GM19240 (cell line): ENCODE measurements at regions not wholly inside any gene's neighbourhood (a gene's known extent, or its start where the extent isn't known, plus 50 kb on each side); places are given as distances from the start of the nearest gene placed in this dataset.

Experiments used
- DNase-seq: peaks from one replicate; pipeline ENCODE4 v3.0.0; 2011; ENCODE audit warnings: low spot score; ENCODE audit not compliant: insufficient read length

DNA sequence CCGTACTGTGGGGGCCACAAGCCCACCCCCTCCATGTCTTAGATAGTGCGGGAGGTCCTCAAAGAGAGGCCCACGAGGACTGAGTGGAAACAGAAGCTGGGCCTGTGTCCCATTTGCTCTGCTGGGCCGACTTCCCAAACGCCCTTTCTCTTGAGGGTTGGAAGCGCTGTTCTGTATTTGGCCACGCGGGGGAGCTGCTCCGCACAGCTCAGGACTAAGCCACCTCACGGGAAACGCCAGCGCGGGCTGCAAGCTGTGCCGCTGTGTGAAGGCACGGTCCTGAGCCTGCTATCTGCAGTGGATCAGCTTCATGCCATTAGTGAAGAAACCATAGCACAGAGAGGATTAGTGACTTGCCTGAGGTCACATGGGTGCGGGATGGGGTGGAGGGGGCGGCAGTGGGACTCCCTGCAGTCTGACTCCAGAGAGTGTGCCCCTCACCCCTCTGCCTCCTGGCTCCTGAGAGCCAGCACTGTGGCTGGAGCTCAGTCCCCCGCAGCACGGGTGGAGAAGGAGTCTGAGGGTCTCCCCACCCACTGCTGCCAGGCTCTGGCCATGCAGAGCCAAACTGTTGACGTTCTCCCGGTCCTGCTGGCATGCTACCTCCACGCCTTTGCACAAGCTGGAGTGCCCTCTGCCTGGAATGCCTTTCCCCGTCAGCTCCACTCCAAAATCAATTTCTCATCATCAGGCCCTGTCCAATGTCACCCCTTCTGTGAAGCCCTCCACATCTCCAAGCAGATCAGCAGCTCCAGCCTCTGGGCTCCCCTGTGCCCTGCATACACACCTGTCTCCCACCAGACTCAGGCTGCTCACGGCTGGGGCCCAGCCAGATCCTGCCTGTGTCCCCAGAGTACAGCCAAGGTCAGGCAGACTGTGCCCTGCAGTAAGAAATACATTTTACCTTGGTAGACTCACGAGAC, 51.5 kb upstream of the LRRC32 start:
- DNase-seq: peak; percentile 57

DNA sequence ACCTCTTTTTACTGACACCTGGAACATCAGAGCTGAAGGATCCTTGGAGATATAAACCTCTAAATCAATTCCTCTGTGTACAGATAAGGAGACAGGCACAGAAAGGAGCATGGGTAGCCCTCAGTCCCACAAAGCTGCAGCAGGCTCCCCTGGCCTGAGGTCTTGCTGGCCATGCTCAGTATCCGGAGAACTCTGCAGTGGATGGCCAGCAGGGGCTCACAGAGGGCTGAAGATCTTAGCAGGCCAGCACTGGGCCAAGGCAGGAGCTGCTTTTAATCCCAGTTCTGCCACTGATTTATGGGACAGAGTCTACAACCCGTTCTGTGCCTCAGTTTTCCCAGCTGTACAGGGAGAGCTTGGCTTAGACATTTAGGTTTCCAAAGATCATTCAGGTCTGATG, 52.6 kb upstream of the LRRC32 start:
- DNase-seq: no peak

DNA sequence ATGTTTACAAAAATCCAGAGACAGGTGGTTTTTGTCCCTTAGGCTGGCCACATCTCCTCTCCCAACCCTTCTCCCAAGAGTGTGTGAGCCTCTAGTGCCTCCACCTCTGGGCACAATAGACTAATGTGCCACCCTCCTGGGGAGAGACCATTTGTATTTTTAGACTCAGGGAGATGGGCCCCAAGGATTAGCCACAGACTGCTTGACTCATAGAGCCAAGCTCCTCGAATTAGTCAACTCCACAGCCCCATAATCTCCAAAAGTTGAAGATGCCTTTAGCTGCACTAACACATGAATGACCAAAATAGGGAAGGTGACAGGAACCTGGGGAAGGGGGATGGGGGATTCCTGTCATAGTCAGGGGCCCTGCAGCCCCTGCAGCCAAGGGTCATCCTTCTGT, 53.0 kb upstream of the LRRC32 start:
- no peak for DNase-seq

DNA sequence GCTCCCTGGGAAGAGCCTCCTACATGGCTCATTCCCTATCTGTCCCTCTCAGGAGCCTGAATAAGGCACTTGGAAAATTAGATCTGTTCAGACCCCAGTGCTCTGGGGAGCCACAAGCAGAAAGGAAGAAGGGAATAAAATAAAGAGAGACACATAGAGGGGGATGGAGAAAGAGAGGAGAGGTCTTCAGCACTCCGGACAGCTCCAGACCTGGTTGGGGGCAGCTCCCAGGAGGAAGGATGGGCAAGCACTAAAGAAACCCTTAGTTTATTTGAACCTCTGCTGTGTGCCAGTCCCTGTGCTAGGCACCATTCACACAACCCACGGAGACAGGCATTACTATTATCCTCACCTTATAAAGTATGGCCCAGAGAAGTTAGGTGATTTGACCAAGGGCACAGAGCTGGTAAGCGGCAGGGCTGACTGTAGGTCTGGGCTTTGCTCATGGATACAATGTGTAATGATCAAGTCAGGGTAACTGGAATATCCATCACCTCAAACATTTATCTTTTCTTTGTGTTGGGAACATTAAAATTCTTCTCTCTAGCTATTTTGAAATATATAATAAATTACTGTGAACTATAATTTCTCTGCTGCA, 53.7 kb upstream of the LRRC32 start:
- DNase-seq: no peak

DNA sequence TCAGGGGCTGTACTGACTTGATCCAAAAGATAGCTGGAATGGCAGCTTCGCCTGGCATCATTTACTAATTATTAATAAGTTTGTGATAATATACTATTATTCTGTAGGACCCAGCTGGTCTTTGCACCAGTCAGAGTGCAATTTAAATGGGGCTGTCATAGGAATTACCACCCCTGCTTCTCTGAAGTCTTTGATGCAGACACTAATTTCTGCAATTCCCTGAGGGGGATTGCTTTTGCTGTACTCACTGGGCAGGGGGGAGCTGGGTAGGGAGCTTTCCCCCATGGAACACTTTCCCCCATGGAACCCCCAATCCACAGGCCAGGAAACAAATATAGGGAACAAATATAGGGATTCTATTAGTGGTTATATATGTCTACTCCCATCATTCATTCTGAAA, 54.9 kb upstream of the TSKU start:
- DNase-seq: no peak

DNA sequence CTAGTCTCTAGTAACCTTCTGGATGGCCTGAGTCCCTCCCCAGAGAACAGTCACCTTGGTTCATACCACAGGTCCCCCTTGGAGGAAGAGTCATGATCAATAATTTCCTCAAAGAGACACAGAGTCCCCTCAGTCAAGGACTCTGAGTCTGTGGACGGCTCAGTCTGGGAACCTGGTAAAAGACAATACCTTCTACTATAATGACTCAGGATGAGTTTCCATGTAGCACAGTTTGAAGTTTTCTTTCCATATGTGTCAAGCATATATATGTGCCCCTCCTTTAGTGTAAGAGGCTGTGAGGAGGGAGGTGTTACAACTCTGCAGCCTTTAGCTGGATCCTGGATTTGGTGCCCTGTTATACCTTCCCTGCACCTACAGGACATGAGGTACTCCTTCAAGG, 54.4 kb upstream of the TSKU start:
- no peak for DNase-seq

DNA sequence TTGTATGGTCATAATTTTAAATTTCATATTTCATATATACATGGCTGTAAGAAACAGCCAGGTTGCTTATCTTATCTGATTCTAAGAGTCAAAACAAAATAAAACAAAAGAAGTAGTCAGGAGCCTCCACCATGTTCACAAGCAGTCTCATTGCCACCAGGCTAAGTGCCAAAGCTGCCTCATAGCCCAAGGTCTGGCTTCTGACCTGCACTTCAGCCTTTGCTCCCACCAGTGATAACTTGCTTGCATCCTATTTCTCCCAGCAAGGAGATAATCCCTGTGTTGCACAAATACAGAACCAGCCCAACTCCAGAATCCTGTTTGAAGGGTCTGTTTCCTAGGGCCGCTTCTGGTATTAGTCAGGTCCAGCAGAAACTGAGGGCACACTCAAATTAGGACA, 53.9 kb upstream of the TSKU start:
- no peak for DNase-seq

DNA sequence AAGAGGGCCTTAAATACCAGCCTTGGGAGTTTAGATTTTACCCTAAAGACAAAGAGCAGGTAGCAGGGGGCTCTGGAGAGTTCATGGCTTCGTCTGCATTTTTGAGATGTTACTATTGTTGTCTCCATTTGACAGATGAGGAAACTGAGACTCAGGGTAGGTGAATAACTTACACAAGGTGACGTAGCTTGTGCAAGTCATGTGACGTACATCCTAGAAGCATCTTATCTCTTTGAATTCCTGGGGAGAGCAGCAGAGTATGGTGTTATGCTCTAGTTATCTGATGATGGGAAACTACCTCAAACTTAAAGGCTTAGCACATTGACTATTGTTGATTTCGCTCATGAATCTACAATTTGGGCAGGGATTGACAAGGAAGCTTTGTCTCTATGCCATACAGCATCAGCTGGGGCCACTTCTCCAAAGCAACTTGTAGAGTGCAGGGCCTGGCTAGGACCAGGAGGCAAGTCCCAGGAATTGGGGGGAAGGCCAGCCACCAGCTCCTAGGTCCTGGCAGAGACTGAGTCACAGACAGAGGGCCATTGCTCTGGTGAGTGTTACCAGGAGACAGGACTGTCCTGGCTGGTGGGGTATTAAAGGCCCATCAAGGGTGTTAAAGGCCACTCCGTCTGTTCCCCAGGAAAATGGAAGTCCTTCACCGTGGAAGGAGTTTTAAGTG, 52.1 kb upstream of the TSKU start:
- no peak for DNase-seq

DNA sequence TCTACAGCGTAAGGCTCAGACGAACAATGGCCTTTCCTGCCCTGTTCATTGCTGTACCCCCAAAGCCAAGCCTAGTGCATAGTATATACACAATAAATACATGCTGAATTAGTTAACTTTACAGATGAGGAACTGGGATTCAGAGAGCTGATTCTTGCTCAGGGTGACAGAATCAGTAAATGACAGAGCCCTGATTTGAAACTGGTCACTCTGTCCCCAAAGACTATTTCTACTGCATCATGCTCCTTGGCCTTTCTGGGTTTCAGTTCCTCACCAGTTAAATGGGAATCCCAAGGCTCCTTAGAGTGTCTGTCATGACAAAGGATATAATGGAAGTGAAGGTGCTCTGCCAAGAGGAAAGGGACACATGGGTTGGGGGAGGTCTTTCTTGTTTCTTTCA, 50.5 kb upstream of the TSKU start:
- DNase-seq: no peak
